ENCODE measurements at regions not wholly inside any gene's neighbourhood (a gene's known extent, or its start where the extent isn't known, plus 50 kb on each side); places are given as distances from the start of the nearest gene placed in this dataset.

- H3K27me3 Mint-ChIP-seq (ENCODE audit: low read depth), result peaks cover 2% of the 10 kb centered on the region
- DNase-seq (ENCODE audit: low spot score), result no peak
- H3K4me1 Mint-ChIP-seq (ENCODE audit: low read depth), result no peaks in the 10 kb centered on the region
- no peaks in the 10 kb centered on the region for H3K9me3 Mint-ChIP-seq
- no peaks in the 10 kb centered on the region for H3K36me3 Mint-ChIP-seq (ENCODE audit: low read depth)
- no peak overlapping the region for H3K4me3 Mint-ChIP-seq
- no peak overlapping the region for H3K27ac Mint-ChIP-seq
Measured at GRCh38 chr1:17914131-17914530, 159.0 kb downstream of the ACTL8 start.

- no peak overlapping the region for H3K27ac Mint-ChIP-seq
- no peaks in the 10 kb centered on the region for H3K36me3 Mint-ChIP-seq (ENCODE audit: low read depth)
- no peaks in the 10 kb centered on the region for H3K9me3 Mint-ChIP-seq
- H3K4me1 Mint-ChIP-seq (ENCODE audit: low read depth), result no peaks in the 10 kb centered on the region
- H3K4me3 Mint-ChIP-seq, result no peak overlapping the region
- no peak for DNase-seq (ENCODE audit: low spot score)
- peaks cover 2% of the 10 kb centered on the region for H3K27me3 Mint-ChIP-seq (ENCODE audit: low read depth)
Measured at GRCh38 chr1:17914987-17915386, 159.9 kb downstream of the ACTL8 start.

GRCh38 chr1:17915511-17916197 is 160.5 kb downstream of the ACTL8 start:
- no peak overlapping the region for H3K4me3 Mint-ChIP-seq
- H3K9me3 Mint-ChIP-seq, result no peaks in the 10 kb centered on the region
- no peaks in the 10 kb centered on the region for H3K36me3 Mint-ChIP-seq (ENCODE audit: low read depth)
- no peak overlapping the region for H3K27ac Mint-ChIP-seq
- DNase-seq (ENCODE audit: low spot score), result no peak
- H3K27me3 Mint-ChIP-seq (ENCODE audit: low read depth), result peaks cover 2% of the 10 kb centered on the region
- no peaks in the 10 kb centered on the region for H3K4me1 Mint-ChIP-seq (ENCODE audit: low read depth)

- Mint-ChIP-seq H3K4me1 (ENCODE audit: low read depth) (no peaks in the 10 kb centered on the region), H3K36me3 (ENCODE audit: low read depth) (no peaks in the 10 kb centered on the region), H3K4me3 (no peak overlapping the region), H3K9me3 (no peaks in the 10 kb centered on the region), H3K27ac (no peak overlapping the region), H3K27me3 (ENCODE audit: low read depth) (no peaks in the 10 kb centered on the region)
- no peak for DNase-seq (ENCODE audit: low spot score)
Measured at GRCh38 chr1:17916702-17917101, 161.6 kb downstream of the ACTL8 start.

- Mint-ChIP-seq H3K4me1 (ENCODE audit: low read depth) (no peaks in the 10 kb centered on the region), H3K4me3 (no peak overlapping the region), H3K36me3 (ENCODE audit: low read depth) (no peaks in the 10 kb centered on the region), H3K27ac (no peak overlapping the region), H3K9me3 (no peaks in the 10 kb centered on the region), H3K27me3 (ENCODE audit: low read depth) (no peaks in the 10 kb centered on the region)
- DNase-seq (ENCODE audit: low spot score), result no peak
Measured at GRCh38 chr1:17919525-17920439, 164.6 kb downstream of the ACTL8 start.

- H3K4me1 Mint-ChIP-seq (ENCODE audit: low read depth), result no peaks in the 10 kb centered on the region
- no peak for DNase-seq (ENCODE audit: low spot score)
- H3K27ac Mint-ChIP-seq, result no peak overlapping the region
- H3K27me3 Mint-ChIP-seq (ENCODE audit: low read depth), result no peaks in the 10 kb centered on the region
- no peak overlapping the region for H3K4me3 Mint-ChIP-seq
- no peaks in the 10 kb centered on the region for H3K36me3 Mint-ChIP-seq (ENCODE audit: low read depth)
- no peaks in the 10 kb centered on the region for H3K9me3 Mint-ChIP-seq
Measured at GRCh38 chr1:17920881-17921640, 165.9 kb downstream of the ACTL8 start.

GRCh38 chr1:17922833-17923232 is 167.7 kb downstream of the ACTL8 start:
- H3K27ac Mint-ChIP-seq, result no peak overlapping the region
- H3K27me3 Mint-ChIP-seq (ENCODE audit: low read depth), result no peaks in the 10 kb centered on the region
- no peak overlapping the region for H3K4me3 Mint-ChIP-seq
- no peaks in the 10 kb centered on the region for H3K4me1 Mint-ChIP-seq (ENCODE audit: low read depth)
- H3K9me3 Mint-ChIP-seq, result no peaks in the 10 kb centered on the region
- DNase-seq (ENCODE audit: low spot score), result no peak
- H3K36me3 Mint-ChIP-seq (ENCODE audit: low read depth), result no peaks in the 10 kb centered on the region

- no peaks in the 10 kb centered on the region for H3K9me3 Mint-ChIP-seq
- H3K27me3 Mint-ChIP-seq (ENCODE audit: low read depth), result no peaks in the 10 kb centered on the region
- H3K4me1 Mint-ChIP-seq (ENCODE audit: low read depth), result no peaks in the 10 kb centered on the region
- DNase-seq (ENCODE audit: low spot score), result no peak
- no peaks in the 10 kb centered on the region for H3K36me3 Mint-ChIP-seq (ENCODE audit: low read depth)
- H3K27ac Mint-ChIP-seq, result no peak overlapping the region
- H3K4me3 Mint-ChIP-seq, result no peak overlapping the region
Measured at GRCh38 chr1:17923666-17924065, 168.5 kb downstream of the ACTL8 start.

- no peak overlapping the region for H3K4me3 Mint-ChIP-seq
- no peaks in the 10 kb centered on the region for H3K4me1 Mint-ChIP-seq (ENCODE audit: low read depth)
- no peak overlapping the region for H3K27ac Mint-ChIP-seq
- DNase-seq (ENCODE audit: low spot score), result no peak
- H3K9me3 Mint-ChIP-seq, result no peaks in the 10 kb centered on the region
- no peaks in the 10 kb centered on the region for H3K36me3 Mint-ChIP-seq (ENCODE audit: low read depth)
- no peaks in the 10 kb centered on the region for H3K27me3 Mint-ChIP-seq (ENCODE audit: low read depth)
Measured at GRCh38 chr1:17924578-17924977, 169.4 kb downstream of the ACTL8 start.

GRCh38 chr1:17925290-17926237 is 170.4 kb downstream of the ACTL8 start:
- Mint-ChIP-seq H3K4me1 (ENCODE audit: low read depth) (no peaks in the 10 kb centered on the region), H3K36me3 (ENCODE audit: low read depth) (no peaks in the 10 kb centered on the region), H3K9me3 (no peaks in the 10 kb centered on the region), H3K27me3 (ENCODE audit: low read depth) (no peaks in the 10 kb centered on the region), H3K4me3 (no peak overlapping the region), H3K27ac (no peak overlapping the region)
- DNase-seq (ENCODE audit: low spot score), result no peak

- Mint-ChIP-seq H3K9me3 (no peaks in the 10 kb centered on the region), H3K27me3 (ENCODE audit: low read depth) (no peaks in the 10 kb centered on the region), H3K4me1 (ENCODE audit: low read depth) (no peaks in the 10 kb centered on the region), H3K4me3 (no peak overlapping the region), H3K36me3 (ENCODE audit: low read depth) (no peaks in the 10 kb centered on the region), H3K27ac (no peak overlapping the region)
- DNase-seq (ENCODE audit: low spot score), result no peak
Measured at GRCh38 chr1:17926906-17927305, 171.8 kb downstream of the ACTL8 start.

GRCh38 chr1:17927952-17928351 is 172.8 kb downstream of the ACTL8 start:
- no peaks in the 10 kb centered on the region for H3K27me3 Mint-ChIP-seq (ENCODE audit: low read depth)
- no peaks in the 10 kb centered on the region for H3K9me3 Mint-ChIP-seq
- H3K4me1 Mint-ChIP-seq (ENCODE audit: low read depth), result no peaks in the 10 kb centered on the region
- H3K36me3 Mint-ChIP-seq (ENCODE audit: low read depth), result no peaks in the 10 kb centered on the region
- H3K27ac Mint-ChIP-seq, result no peak overlapping the region
- no peak for DNase-seq (ENCODE audit: low spot score)
- no peak overlapping the region for H3K4me3 Mint-ChIP-seq

GRCh38 chr1:17929224-17929623 is 174.1 kb downstream of the ACTL8 start:
- Mint-ChIP-seq H3K27me3 (ENCODE audit: low read depth) (no peaks in the 10 kb centered on the region), H3K4me3 (no peak overlapping the region), H3K9me3 (no peaks in the 10 kb centered on the region)

More at GRCh38 chr1:17929224-17929623, 174.1 kb downstream of the ACTL8 start:
- Mint-ChIP-seq H3K27ac (no peak overlapping the region), H3K36me3 (ENCODE audit: low read depth) (no peaks in the 10 kb centered on the region), H3K4me1 (ENCODE audit: low read depth) (no peaks in the 10 kb centered on the region)
- DNase-seq (ENCODE audit: low spot score), result no peak

Data from T-helper 2 cell treated with Interferon-gamma antibody and Interleukin-4, amounts not matched to agents 5 μg/mL and 100 μg/mL, for 36 hours (primary cell).